ENCODE measurements at regions not wholly inside any gene's neighbourhood (a gene's known extent, or its start where the extent isn't known, plus 50 kb on each side); places are given as distances from the start of the nearest gene placed in this dataset.

DNA sequence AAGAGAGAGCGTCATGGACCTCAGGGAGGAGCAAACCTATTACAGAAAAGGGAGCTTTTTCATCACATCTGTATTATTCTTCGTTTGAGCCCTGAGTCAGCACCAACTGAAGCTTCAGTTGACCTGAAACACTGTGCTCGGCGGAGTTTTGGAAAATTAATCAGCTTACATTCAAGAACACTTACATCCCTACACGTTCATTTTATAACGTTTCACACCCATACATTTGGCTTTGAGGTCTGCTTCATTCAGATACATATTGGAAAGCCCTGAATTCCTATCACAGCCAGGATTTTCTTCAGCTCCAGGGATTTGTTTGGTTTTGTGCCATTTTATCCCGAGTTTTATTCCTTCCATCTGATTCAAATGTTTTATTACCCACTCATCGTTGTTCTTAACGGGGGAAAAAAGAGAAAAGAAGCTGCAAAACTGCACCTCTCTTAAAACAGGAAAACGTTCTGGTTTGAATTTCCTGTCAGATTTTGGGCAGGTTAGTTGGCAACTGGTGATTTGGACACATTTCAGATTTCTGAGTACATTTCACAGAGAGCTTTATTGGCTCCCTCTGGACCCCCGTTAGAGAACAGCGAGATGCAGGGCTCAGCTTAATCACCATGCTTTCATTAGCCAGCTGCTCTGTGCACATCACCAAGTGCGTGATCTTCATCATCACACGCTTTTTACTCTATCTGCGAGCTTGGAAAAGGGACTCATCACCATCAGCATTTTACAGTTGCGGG is 88.8 kb downstream of the CDC42EP3 start:
- TF ChIP-seq, protein P1, sequence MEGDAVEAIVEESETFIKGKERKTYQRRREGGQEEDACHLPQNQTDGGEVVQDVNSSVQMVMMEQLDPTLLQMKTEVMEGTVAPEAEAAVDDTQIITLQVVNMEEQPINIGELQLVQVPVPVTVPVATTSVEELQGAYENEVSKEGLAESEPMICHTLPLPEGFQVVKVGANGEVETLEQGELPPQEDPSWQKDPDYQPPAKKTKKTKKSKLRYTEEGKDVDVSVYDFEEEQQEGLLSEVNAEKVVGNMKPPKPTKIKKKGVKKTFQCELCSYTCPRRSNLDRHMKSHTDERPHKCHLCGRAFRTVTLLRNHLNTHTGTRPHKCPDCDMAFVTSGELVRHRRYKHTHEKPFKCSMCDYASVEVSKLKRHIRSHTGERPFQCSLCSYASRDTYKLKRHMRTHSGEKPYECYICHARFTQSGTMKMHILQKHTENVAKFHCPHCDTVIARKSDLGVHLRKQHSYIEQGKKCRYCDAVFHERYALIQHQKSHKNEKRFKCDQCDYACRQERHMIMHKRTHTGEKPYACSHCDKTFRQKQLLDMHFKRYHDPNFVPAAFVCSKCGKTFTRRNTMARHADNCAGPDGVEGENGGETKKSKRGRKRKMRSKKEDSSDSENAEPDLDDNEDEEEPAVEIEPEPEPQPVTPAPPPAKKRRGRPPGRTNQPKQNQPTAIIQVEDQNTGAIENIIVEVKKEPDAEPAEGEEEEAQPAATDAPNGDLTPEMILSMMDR (IDR thresholded peaks at IDR 0.05; ENCODE audit: low read depth, low read length, missing control alignments): no peak
- DNase-seq (ENCODE audit: low read depth): no peak
- H3K4me3 ChIP-seq (ENCODE audit: low read depth, low read length): no peak overlapping the region

- no peak for DNase-seq (ENCODE audit: low read depth)
- TF ChIP-seq, protein P1 (IDR thresholded peaks at IDR 0.05; ENCODE audit: low read depth, low read length, missing control alignments): no peak
- H3K4me3 ChIP-seq (ENCODE audit: low read depth, low read length): no peak overlapping the region
These were observed 88.0 kb downstream of the CDC42EP3 start for GRCh38 chr2:37583402-37583801.

GRCh38 chr2:37583867-37584266 is 87.6 kb downstream of the CDC42EP3 start:
- TF ChIP-seq, protein P1 (IDR thresholded peaks at IDR 0.05; ENCODE audit: low read depth, low read length, missing control alignments): no peak
- no peak for DNase-seq (ENCODE audit: low read depth)
- no peak overlapping the region for H3K4me3 ChIP-seq (ENCODE audit: low read depth, low read length)

DNA sequence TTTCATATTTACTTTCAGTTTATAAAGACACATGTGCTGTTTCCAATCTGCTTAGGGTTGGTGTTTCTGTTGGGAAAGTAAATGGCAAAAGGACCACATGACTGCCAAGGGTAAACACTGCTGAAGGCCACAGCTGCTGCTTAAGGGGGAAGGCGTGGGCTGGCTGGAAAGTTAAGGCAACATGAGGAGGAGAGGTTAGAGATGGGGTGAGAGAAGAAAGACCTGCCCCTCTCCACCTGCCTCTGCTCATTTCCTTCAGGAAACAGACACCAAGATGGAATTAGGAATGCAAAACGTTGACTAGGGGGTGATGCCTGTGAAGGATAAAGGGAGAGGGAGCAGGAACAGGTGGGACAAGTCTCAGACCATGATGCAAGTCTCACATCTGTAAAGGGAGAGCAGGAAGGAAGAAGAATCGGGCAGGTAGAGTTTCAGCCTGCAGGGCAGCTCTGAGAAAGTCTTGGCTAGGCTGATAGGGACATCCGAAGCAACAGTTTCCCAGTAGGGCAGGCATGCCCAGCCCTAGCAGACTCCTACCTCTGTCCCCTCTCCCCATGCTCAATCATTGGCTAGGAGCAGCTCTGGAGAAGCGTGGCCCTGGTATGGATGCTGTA is 86.0 kb downstream of the CDC42EP3 start:
- peak overlapping the region; percentile 17 for H3K4me3 ChIP-seq (ENCODE audit: low read depth, low read length)
- DNase-seq (ENCODE audit: low read depth): no peak
- TF ChIP-seq, protein P1 (IDR thresholded peaks at IDR 0.05; ENCODE audit: low read depth, low read length, missing control alignments): no peak

DNA sequence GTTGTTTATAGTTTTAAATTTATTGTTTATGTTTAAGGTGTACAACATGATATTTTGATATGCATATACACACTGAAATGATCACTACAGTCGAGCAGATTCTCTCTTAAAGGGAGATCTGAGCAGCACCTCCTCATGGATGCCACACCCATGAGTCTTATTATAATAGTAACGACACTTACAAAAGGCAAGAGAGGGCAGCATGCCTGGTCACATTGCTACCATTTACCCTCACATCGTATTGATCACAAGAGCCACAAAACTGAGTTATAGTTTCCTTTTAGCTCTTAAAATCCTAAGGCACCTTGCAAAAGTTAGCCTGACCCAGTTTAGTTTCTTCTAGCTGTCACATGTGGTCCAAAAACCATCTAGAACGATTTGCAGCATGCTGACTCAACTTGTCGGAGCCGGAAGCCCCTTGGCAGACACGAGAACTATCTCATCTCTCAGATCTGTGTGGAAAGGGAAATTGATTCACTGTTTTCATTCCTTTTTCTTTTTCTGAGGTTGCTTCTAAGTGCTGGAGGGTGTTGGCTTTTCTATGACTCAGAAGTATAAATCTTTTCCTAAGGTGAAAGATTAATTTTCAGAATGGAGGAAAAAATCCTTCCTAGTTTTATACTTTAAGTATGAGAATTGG is 85.3 kb downstream of the CDC42EP3 start:
- H3K4me3 ChIP-seq (ENCODE audit: low read depth, low read length): no peak overlapping the region; the same call in 1 of the 2 replicates
- TF ChIP-seq, protein P1 (IDR thresholded peaks at IDR 0.05; ENCODE audit: low read depth, low read length, missing control alignments): no peak
- peak; percentile 64 for DNase-seq (ENCODE audit: low read depth)

- H3K4me3 ChIP-seq (ENCODE audit: low read depth, low read length): no peak overlapping the region
- DNase-seq (ENCODE audit: low read depth): no peak
- TF ChIP-seq, protein P1 (IDR thresholded peaks at IDR 0.05; ENCODE audit: low read depth, low read length, missing control alignments): no peak
These were observed 84.7 kb downstream of the CDC42EP3 start for GRCh38 chr2:37586663-37587317.
